OCI-LY1 (cell line): ENCODE measurements at regions not wholly inside any gene's neighbourhood (a gene's known extent, or its start where the extent isn't known, plus 50 kb on each side); places are given as distances from the start of the nearest gene placed in this dataset.

Source experiments
- EZH2 ChIP-seq: fragments of 200-600 bp; sonication (generic), shearing (Covaris generic); IDR thresholded peaks from 2 replicates; pipeline ENCODE4 v1.8.0; 2017; ENCODE audit warnings: borderline replicate concordance, mixed run types, mild to moderate bottlenecking, antibody characterized with exemption, low read length, moderate library complexity, mixed read lengths
- TF ChIP-seq, protein P1 (sequence below): fragments of 200-600 bp; sonication (generic), shearing (Covaris generic); IDR thresholded peaks from 2 replicates; pipeline ENCODE4 v1.5.1; 2017; ENCODE audit warnings: mild to moderate bottlenecking, antibody characterized with exemption, low read length, moderate library complexity, mixed read lengths

DNA sequence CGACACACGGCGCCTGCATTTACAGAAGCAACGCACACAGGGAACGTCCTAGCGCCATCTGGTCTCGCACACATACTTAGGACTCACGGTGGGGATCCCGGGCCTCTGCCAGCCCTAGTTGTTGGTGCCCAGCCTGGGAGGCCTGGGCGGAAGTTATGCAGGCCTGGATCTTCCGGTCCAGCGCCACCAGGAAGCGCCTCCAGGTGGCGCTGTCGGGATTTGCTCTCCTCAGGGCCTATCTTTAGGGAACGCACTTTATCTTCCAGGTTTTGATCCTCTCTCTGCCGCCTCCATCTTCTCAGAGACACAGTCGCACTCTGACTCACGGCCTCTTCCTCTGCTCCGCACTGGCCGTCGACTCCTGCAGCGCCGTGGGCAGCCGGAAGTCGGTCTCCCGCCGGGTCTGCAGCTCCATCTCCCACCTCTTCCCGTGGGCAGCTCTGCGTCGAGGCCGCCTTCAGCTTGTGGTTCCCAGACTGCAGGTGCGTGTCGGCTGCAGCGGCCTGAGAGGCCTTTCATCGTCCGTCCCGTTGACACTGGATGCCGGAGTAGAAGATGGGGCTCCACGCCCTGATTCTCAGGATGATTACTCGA is 760.4 kb downstream of the TMEM121 start:
- TF ChIP-seq, protein P1, sequence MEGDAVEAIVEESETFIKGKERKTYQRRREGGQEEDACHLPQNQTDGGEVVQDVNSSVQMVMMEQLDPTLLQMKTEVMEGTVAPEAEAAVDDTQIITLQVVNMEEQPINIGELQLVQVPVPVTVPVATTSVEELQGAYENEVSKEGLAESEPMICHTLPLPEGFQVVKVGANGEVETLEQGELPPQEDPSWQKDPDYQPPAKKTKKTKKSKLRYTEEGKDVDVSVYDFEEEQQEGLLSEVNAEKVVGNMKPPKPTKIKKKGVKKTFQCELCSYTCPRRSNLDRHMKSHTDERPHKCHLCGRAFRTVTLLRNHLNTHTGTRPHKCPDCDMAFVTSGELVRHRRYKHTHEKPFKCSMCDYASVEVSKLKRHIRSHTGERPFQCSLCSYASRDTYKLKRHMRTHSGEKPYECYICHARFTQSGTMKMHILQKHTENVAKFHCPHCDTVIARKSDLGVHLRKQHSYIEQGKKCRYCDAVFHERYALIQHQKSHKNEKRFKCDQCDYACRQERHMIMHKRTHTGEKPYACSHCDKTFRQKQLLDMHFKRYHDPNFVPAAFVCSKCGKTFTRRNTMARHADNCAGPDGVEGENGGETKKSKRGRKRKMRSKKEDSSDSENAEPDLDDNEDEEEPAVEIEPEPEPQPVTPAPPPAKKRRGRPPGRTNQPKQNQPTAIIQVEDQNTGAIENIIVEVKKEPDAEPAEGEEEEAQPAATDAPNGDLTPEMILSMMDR = peak; percentile 77
- no peak for TF ChIP-seq EZH2
